ENCODE measurements at regions not wholly inside any gene's neighbourhood (a gene's known extent, or its start where the extent isn't known, plus 50 kb on each side); places are given as distances from the start of the nearest gene placed in this dataset.

- TF ChIP-seq POLR2A (IDR thresholded peaks at IDR 0.05) (no peak), CTCF (IDR thresholded peaks at IDR 0.05) (no peak)
Measured at GRCh38 chr3:53957831-53958230, 66.2 kb upstream of the SELENOK start.
